ENCODE measurements at regions not wholly inside any gene's neighbourhood (a gene's known extent, or its start where the extent isn't known, plus 50 kb on each side); places are given as distances from the start of the nearest gene placed in this dataset.
A peak's percentile ranks its signal among the peaks of the same experiment; 100 is the strongest.
"Not testable (repeated sequence)": the region's sequence is repeated elsewhere in the genome, so short reads cannot be mapped to it uniquely, and the experiment has no call there.

- TF ChIP-seq, protein P1, sequence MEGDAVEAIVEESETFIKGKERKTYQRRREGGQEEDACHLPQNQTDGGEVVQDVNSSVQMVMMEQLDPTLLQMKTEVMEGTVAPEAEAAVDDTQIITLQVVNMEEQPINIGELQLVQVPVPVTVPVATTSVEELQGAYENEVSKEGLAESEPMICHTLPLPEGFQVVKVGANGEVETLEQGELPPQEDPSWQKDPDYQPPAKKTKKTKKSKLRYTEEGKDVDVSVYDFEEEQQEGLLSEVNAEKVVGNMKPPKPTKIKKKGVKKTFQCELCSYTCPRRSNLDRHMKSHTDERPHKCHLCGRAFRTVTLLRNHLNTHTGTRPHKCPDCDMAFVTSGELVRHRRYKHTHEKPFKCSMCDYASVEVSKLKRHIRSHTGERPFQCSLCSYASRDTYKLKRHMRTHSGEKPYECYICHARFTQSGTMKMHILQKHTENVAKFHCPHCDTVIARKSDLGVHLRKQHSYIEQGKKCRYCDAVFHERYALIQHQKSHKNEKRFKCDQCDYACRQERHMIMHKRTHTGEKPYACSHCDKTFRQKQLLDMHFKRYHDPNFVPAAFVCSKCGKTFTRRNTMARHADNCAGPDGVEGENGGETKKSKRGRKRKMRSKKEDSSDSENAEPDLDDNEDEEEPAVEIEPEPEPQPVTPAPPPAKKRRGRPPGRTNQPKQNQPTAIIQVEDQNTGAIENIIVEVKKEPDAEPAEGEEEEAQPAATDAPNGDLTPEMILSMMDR (IDR thresholded peaks at IDR 0.05), result not testable (repeated sequence)
- TF ChIP-seq POLR2AphosphoS5 (IDR thresholded peaks at IDR 0.05; ENCODE audit: insufficient read depth in 1 of 2, low read depth in 1 of 2), result peak in 1 of 2 donors; percentile 43
- TF ChIP-seq POLR2A (IDR thresholded peaks at IDR 0.05), result not testable (repeated sequence)
Observed at GRCh38 chr11:67830152-67830551, 155.7 kb upstream of the ALDH3B2 start.
